SW480 (cell line): ENCODE measurements at regions not wholly inside any gene's neighbourhood (a gene's known extent, or its start where the extent isn't known, plus 50 kb on each side); places are given as distances from the start of the nearest gene placed in this dataset.

ENCODE experiments used
- DNase-seq: peaks from one replicate; pipeline ENCODE4 v3.0.0-alpha.2; 2016; ENCODE audit warnings: low spot score

DNA sequence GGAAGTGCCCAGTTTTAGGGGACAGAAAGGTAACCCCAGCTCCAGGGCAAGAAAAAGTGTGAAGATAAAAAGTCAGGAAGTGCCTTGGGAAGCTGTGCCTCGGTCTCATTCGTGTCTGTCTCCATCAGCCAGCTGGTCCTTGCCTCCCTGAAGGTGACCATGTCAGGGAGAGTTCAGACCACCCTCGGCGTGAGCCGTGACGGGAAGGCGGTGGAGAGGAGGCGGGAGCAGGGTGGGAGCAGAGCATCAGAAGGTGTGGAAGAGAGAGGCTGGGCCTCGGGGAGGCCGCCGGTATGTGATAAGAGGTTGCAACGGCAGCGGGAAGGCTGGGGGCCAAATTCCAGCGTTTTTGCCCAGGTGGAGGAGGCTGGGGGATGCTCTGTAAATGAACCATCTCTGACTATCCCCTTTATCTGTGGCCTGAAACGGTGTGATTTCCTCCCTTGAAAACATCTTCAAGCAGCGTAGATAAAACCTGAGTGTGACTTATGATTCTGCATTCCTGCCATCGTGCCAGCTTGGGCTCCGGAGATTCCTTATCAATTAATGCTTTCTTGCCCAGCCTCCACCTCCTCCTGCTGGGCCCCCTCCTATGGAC is 251.8 kb downstream of the IRF8 start:
- DNase-seq, result no peak

DNA sequence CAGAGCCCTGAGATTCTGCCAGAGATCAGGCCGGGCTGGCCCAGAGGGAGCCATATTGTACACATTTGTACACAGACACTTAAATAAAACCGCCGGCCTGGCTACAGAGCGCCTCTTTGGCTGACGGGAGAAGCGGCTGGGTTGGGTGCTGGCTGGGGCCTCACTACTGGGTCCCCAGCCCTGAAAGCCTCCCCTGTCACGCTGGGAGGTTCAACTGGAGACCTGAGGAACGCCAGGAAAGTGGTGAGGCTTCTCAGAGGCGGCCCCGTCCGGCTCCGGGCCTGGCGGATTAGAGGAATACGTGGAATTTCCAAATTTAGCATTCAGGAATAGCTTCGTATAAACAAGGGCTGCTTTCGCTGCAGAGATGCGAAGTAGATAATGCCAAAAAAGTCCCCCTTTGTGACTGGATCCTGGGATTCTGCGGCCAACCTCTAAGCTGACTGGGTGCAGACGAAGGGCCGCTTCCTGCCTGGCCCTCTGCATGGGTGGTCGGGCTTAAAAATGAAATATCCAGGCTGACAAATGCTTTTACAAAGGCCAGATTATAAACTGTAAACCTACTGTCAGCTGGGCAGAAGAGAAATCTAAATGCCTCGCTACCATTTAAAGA is 252.4 kb downstream of the IRF8 start:
- no peak for DNase-seq

DNA sequence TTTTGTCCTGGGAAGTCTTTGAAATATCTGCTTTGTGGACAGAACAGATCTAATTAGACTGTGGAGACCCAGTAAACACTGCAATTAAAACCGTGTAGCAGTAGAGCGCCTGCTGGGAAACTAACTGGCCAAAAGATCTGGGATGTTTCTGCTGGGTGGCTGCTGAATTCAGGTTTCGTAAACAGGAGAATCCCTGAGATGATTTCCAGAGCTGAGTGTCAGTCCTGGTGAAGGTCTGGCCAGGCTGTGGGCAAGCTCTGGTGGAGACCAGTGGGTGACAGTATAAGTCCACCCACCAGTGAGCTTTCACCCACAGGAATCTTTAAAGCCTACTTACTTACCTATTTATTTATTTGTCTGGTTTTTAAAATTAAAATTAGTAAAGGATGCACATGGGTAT is 257.2 kb downstream of the IRF8 start:
- no peak for DNase-seq

DNA sequence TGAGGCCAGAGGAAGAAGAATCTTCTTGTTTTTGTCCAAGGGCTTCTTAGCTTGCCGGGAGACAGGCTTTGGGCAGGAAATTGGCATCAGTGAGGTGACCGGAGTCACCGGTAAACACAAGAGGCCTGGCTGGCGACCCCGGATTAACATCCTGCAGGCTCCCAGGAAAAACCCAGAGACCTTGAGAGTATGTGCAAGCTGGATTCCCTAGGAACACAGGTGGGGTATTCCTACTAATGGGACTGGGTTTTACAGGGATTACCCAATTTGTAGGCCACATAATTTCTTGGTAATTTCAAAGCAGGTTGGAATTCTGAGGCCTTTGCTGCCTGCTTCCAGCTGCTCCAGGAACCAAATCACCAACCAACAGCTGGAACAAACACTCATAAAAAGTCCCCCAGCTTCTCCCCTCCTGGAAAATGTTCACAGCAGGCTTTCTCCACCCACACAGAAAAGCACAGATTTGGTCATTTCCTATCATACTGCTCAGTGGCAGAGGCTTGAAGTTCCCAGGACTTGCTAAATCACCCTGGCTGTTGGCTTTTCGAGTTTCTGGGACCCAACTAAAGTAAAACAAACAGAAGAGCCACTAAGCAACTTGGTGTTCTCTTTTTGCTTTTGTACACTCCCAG is 258.8 kb downstream of the IRF8 start:
- no peak for DNase-seq

DNA sequence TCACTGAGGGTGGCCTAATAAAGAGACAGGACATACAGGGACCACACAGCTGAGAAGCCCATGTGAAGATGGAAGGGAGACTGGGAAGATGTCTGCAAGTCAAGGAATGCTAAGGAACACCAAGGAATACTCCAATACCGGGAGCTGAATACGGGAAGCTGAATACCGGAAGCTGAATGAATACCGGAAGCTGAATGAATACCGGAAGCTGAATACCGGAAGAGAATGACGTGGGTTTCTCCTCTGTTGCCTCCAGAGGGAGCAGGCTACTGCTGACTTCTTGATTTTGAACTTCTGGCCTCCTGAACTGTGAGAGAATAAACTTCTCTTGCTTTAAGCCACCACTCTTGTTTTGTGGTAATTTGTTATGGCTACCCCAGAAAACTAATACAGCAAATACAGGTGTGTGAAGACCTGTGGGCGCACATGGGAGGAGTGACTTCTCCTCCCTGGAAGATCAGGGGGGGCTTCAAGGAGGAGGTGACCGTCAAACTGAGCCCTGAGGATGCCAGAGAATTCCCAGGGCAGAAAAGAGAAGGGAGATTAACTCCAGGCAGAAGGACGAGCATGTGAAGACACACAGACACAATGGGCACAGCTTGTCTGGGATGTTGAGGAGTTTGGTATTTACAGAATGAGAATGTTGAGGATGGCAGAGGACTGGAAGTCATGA is 259.9 kb downstream of the IRF8 start:
- DNase-seq, result no peak

DNA sequence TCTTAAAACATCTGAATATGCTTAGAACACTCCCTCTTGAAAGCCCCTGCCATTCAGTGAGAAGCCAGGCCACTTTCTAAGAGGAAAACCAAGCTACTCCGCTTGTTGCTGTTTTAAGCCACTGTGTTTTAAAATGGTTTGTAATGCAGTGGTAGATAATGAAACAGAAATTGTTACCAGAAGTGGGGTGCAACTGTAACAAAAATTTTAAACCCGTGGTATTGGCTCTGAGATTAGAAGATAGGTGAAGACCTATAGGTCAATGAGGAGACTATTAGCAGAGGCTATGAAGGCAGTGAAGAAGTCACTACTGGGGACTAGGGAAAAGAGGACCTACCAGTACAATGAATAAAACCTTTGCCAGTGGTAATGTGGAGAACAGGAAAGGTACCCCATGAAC is 266.5 kb downstream of the IRF8 start:
- DNase-seq, result no peak

DNA sequence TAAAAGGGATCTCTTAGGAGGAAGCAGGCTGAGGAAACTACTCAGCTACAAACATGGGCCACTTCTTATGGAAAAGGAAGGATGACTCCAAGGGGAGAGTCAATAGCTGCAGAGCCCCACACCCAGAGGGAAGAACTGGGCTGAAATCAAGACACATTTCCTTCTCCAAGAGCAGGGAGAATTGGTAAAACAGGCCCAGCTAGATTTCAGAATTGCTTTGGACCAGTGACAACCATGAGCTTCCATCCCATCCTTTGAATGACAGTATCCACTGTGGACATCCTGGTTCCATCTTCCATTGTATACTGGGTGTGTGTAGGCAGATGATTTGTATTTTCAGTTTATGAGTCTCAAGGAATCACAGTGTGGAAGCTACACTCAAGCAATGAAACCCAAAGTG is 267.5 kb downstream of the IRF8 start:
- DNase-seq, result no peak

DNA sequence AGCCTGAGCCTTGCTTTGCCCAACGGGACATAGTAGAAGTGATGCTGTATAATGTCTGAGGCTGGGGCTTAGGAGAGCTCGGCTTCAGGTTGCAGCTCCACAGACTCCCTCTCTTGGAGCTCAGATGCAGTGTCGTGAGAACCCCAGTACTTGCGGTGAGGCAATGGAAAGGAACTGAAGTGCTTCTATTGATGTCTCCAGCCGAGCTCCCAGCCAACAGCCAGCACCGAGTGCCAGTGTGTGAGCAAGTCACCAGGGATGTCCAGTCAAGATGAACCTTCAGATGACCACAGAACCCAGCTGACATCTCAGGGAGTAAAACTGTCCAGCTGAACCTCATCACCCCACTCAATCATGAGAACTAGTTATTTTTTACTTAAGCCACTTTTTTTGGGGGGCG is 268.1 kb downstream of the IRF8 start:
- DNase-seq, result no peak

DNA sequence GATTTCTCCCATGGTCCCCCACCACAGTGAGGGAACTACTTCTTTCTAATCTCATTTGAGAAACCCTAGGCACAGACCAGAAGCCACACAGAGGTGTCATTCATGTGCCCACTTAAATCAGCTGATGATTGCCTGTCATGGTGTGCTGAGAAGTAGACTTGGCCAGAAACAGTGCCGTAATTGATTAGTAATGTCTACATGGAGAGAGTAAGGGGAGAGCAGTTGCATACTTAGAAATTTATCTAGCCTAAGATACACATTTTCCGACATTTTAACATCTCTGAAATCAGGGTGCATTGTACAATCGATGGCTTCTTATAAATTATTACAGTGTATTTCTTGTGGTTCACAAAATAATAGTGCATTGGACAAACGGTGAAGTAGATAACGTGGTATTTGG is 271.8 kb downstream of the IRF8 start:
- DNase-seq, result no peak

DNA sequence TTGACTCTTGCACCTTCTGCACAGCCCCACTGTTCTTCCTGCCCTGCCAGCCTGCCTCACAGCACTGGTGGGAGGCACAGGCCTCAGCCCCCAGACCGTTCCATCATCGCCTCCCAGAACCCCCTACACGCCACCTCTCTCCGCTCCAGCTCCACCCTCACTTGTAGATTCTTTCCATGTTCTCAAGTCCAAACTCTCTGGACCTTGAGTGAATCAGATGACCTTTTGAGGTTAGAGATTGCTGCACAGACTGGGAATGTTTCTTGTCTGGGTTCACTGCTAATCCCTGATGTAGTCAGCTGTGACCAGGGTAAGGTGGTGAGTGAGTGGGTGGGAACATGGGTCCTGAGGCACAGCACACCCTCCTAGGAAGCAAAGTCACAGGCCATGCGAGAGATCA is 272.4 kb downstream of the IRF8 start:
- DNase-seq, result no peak

DNA sequence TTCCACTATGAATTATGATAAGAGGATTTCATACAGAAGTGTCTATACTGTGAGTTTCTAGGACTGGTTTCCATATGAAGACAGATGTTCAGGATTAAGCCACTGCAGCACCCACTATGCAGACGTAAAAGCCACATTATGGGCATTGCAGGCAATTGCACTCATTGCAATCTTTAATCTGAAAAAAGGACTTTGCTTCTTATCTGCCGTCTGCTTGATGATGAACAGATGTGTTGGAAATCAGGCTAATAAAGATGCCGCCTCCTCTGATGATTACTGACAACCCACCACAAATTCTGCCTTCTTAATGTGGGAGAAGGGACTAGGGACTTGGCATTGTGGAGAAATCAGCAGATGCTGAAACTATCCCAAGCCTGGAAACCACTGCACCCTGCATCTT is 276.9 kb downstream of the IRF8 start:
- DNase-seq, result no peak

DNA sequence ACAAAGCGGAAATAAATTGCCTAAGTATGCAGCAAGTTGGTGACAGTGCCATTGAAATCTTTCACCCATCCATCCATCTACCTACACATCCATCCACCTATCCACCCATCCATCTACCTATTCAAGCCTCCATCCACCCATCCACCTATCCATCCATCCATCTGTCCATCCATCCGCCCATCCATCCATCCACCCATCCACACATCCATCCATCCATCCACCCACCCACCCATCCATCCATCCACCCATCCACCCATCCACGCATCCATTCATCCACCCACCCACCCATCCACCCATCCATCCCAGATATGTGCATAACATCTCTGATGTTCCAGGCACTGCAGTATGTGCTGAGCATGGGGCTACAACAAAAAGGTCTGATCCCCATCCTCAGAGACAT is 277.5 kb downstream of the IRF8 start:
- DNase-seq, result no peak

DNA sequence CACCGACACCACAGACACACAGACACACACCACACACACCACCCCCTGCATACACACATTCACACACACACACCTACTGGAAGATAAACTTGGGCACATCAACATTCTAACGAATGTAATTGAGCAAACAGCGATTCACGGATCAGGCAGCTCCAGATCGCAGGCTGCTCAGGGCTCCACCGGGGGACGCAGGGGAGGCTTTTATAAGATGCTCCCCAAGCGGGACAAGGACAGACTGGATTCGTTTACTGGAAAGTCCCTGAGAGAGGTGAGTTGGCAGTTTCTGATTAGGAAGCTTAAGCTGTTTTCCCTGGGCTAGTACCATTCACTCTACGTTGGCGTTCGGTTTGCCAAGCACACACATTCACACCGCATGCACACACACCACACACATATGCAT is 281.3 kb downstream of the IRF8 start:
- DNase-seq, result no peak

DNA sequence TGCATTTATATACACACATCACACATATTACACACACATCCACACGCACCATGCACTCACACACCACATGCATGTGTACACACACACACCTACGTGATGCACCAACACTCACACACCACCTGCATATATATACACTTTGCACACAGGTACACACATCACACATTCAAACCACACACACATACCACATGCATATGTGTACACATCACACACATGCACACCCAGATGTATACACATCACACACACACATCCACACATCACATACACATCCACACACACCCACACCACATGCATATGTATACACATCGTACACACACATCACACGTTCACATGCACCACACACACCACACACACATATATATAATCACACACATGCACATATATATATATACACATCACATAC is 281.8 kb downstream of the IRF8 start:
- DNase-seq, result no peak

DNA sequence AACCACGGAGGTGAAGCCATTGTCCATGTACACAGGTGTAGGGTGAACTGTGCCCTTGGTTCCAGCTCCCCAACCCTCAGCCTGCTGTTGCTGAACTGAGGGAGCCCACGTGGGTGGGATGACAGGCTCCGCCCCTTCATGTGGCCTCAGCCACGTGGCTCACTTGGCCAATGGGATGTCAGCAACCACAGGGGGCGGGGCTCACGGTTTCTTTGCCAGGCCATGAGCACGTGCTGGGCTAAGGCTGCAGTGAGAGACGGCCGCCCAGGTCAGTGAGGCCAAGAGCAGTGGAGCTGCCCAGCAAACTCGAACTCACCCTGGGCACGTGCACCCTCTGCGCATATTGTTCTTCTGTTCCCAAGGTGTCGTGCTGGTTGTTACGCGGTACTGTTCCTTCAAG is 282.6 kb downstream of the IRF8 start:
- DNase-seq, result no peak

DNA sequence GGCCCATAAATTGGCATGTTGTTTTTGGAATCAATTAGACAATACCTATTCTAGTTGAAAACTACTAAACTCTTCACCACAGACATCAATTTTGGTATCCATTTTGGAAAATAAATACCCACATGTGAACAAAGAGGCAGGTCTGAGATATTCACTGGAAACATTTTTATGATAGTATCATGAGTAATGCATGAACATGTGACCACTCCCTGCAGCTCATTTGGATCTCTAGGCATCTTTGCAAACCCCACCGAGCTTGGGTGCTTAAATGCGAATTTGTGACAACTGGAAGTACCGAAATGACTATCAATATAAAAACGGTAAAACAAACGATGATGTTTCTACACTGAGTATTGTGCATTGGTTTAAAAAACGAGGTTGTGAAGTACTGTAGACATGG is 285.2 kb downstream of the IRF8 start:
- DNase-seq, result no peak

DNA sequence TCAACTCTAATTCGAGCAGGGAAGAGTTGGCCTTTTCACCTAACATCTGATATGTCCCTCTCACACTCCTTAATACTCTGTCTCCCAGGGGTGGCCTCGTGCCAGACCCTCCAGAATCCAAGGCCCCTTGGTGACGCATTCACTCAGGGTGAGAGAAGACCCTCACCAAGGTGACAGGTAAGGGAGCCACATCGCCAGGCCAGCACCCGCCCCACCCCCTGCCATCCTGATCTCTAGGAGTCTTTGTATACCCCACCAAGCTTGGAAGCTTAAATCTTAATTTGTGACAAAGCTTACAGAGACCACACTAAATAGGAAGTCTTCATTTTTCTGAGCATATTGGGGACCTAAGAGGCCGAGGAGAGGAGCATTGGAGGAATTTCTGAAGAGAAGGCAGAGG is 286.1 kb downstream of the IRF8 start:
- DNase-seq, result no peak

DNA sequence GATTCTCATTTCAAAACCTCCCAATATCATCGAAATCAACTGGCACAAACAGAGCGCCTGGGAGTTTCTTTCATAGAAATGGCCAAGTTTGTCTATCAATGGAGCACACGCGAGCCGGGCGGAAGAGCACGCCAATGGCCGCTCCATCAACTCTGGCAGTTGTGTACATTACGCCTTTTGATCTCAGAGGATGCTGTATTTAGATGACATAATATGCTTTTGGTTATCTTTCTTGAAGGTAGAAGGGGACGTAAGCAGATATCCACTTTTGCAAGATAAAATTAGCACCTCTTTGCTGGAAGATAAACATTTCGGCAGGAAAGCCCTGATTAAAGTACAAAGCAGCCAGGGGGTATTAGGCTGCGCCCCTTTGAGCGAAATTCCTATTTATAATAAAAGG is 287.4 kb downstream of the IRF8 start:
- no peak for DNase-seq

DNA sequence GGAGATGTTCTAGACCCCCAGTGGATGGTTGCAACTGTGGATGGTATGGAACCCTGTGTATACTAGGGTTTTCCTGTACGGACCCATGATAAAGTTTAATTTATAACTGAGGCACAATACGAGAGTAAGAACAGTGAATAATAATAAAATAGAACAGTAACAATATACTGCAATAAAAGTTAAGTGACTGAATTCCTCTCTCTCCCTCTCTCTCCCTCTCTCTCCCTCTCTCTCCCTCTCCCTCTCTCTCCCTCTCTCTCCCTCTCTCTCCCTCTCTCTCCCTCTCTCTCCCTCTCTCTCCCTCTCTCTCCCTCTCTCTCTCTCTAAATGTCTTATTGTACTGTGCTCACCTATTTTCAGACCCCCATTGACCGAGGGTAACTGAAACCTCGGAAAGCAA is 291.0 kb downstream of the IRF8 start:
- DNase-seq, result no peak

DNA sequence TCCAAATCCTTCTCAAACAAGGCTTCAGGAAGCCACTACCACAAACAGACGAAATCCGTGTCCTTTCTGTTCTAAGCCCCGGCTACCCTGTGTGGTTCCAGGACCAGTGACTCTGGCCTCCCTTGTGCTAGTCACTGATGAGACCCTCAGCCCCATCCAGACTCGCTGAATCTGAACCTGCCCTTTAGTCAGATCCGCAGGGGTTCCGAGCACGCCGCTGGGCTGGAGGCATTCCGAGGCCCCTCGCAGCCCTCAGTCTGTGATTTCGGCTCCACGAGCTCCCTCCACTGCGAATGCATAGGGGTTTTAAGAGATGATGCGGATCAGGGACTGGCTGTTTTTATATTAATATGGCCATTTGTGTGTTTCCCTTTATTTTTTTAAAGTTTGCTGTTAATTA is 292.7 kb downstream of the IRF8 start:
- no peak for DNase-seq

DNA sequence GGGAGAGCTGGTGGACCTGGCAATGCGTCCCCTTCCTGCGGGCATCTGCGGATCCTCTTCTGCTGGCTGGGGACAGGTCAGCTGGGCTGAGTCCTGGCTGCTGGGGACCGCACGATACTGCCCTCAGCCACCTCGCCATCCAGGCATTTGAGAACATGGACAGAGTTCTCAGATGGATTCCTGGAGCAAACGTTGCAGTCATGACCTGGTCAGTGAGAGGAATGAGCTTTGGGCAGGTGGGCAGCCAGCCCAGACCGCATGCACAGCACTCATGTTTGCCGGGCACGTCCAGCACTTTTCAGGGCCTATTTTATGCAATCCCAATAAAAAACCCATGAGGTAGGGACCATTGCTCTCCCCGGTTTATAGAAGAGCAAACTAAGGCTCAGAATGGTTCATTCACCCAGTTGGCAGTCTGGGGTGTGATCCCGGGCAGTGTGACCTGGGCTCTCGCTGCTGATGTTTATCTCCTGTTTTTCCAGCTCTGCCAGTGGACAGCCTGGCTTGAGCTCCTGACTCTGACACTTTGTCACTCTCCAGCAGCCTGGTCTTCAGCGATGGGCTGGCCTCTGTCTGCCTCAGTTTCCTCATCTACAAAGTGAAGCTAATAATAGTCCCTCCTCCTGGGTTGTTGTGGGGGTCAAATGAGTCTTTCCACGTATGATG is 294.7 kb downstream of the IRF8 start:
- no peak for DNase-seq

DNA sequence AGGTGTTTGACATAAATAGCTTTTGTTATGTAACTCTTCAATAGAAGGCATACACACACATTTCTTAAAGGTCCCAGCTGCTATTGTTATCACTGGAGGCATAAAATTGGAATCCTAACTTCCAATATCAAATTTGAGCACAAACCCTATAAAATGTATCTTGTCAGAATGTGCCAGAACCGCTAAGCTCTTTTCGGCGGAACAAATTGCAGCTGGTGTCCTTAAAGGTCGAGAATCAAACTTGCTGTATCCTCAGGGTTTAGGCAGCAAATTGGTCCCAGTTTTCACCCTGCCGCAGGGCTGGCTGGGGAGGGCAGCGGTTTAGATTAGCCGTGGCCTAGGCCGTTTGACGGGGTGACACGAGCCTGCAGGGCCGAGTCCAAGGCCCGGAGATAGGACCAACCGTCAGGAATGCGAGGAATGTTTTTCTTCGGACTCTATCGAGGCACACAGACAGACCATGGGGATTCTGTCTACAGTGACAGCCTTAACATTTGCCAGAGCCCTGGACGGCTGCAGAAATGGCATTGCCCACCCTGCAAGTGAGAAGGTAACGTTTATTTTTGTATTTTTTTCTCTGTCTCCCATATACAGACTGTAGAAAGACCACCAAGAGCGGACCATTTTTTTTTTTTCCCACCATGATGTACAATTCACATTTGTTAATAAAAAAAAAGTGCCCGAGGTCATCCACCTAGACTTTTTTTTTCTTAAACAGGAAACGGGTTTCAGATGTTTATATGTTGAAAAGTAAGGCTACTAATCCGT is 297.1 kb downstream of the IRF8 start:
- no peak for DNase-seq
